Lower lobe of right lung (tissue), 2 donors: ENCODE measurements at regions not wholly inside any gene's neighbourhood (a gene's known extent, or its start where the extent isn't known, plus 50 kb on each side); places are given as distances from the start of the nearest gene placed in this dataset.

Experiments used
- ATAC-seq, 2 donors: fragments of 200-7000 bp; cut with Tn5 transposase; one replicate each; pipeline ENCODE4 v1.9.1; 2020 to 2022; ENCODE audit warnings: mild to moderate bottlenecking in 2 of 2, moderate library complexity in 2 of 2
- DNase-seq: peaks from one replicate; pipeline ENCODE4 v3.0.0-alpha.2; 2020
- H3K27ac ChIP-seq: fragments of 200-600 bp; one replicate; pipeline ENCODE4 v1.8.0; 2022
- H3K27me3 ChIP-seq: fragments of 200-600 bp; one replicate; pipeline ENCODE4 v1.8.0; 2022; ENCODE audit warnings: low read depth
- H3K36me3 ChIP-seq: fragments of 200-600 bp; one replicate; pipeline ENCODE4 v1.8.0; 2022; ENCODE audit warnings: mild to moderate bottlenecking
- H3K4me1 ChIP-seq: fragments of 200-600 bp; one replicate; pipeline ENCODE4 v1.8.0; 2022
- H3K4me3 ChIP-seq: fragments of 200-600 bp; one replicate; pipeline ENCODE4 v1.8.0; 2022; ENCODE audit warnings: mild to moderate bottlenecking
- H3K9me3 ChIP-seq: fragments of 200-600 bp; one replicate; pipeline ENCODE4 v1.8.0; 2022
- CTCF ChIP-seq: fragments of 200-600 bp; IDR thresholded peaks from one replicate; pipeline ENCODE4 v1.8.0; 2022; ENCODE audit warnings: antibody characterized with exemption, mild to moderate bottlenecking
- intact Hi-C: fragments of 100-400 bp; cut with DNase I; formaldehyde crosslinking; loops from one replicate; pipeline ENCODE4 v1.11.0; 2022
- donor health status: DM: no; HTN: yes; CAD: no; lungs with severe emphysema.

- TF ChIP-seq CTCF, result no peak
- Histone ChIP-seq H3K4me3 (no peak overlapping the region), H3K27ac (no peak overlapping the region), H3K9me3 (no peaks in the 10 kb centered on the region), H3K4me1 (no peaks in the 10 kb centered on the region), H3K36me3 (no peaks in the 10 kb centered on the region), H3K27me3 (no peaks in the 10 kb centered on the region)
- intact Hi-C loops, result no loop called here
- ATAC-seq (no peak), DNase-seq (no peak)
Measured at GRCh38 chr13:53545340-53545941, 516.8 kb downstream of the OLFM4 start.

GRCh38 chr13:53560556-53560955 is 531.9 kb downstream of the OLFM4 start:
- DNase-seq (no peak), ATAC-seq (no peak)
- Histone ChIP-seq H3K9me3 (no peaks in the 10 kb centered on the region), H3K27me3 (no peaks in the 10 kb centered on the region), H3K4me1 (no peaks in the 10 kb centered on the region), H3K27ac (no peak overlapping the region), H3K36me3 (no peaks in the 10 kb centered on the region), H3K4me3 (no peak overlapping the region)
- intact Hi-C loops, result no loop called here
- no peak for TF ChIP-seq CTCF

- H3K4me1 ChIP-seq, result no peaks in the 10 kb centered on the region
- ATAC-seq (no peak), DNase-seq (no peak)
- no peaks in the 10 kb centered on the region for H3K9me3 ChIP-seq
- no peak for TF ChIP-seq CTCF
- intact Hi-C loops, result no loop called here
- H3K4me3 ChIP-seq, result no peak overlapping the region
- H3K36me3 ChIP-seq, result no peaks in the 10 kb centered on the region
- H3K27ac ChIP-seq, result no peak overlapping the region
- H3K27me3 ChIP-seq, result no peaks in the 10 kb centered on the region
Measured at GRCh38 chr13:53562419-53562818, 533.8 kb downstream of the OLFM4 start.

GRCh38 chr13:53568491-53568890 is 539.9 kb downstream of the OLFM4 start:
- H3K9me3 ChIP-seq, result no peaks in the 10 kb centered on the region
- intact Hi-C loops, result no loop called here
- H3K4me3 ChIP-seq, result no peak overlapping the region
- no peaks in the 10 kb centered on the region for H3K4me1 ChIP-seq
- no peak for ATAC-seq
- no peaks in the 10 kb centered on the region for H3K36me3 ChIP-seq
- no peak for DNase-seq
- no peak for TF ChIP-seq CTCF
- H3K27me3 ChIP-seq, result no peaks in the 10 kb centered on the region
- no peak overlapping the region for H3K27ac ChIP-seq

GRCh38 chr13:53569453-53569852 is 540.8 kb downstream of the OLFM4 start:
- H3K27ac ChIP-seq, result no peak overlapping the region
- no peak for ATAC-seq
- no peak for TF ChIP-seq CTCF

GRCh38 chr13:53601113-53601512 is 572.5 kb downstream of the OLFM4 start:
- H3K27ac ChIP-seq, result no peak overlapping the region
- intact Hi-C loops, result no loop called here
- no peak for TF ChIP-seq CTCF
- H3K9me3 ChIP-seq, result no peaks in the 10 kb centered on the region
- H3K27me3 ChIP-seq, result no peaks in the 10 kb centered on the region
- ATAC-seq (no peak), DNase-seq (no peak)
- H3K4me1 ChIP-seq, result no peaks in the 10 kb centered on the region
- no peaks in the 10 kb centered on the region for H3K36me3 ChIP-seq
- no peak overlapping the region for H3K4me3 ChIP-seq

More at GRCh38 chr13:53569453-53569852, 540.8 kb downstream of the OLFM4 start:
- DNase-seq, result no peak
- H3K4me1 ChIP-seq, result no peaks in the 10 kb centered on the region
- no peaks in the 10 kb centered on the region for H3K9me3 ChIP-seq
- H3K4me3 ChIP-seq, result no peak overlapping the region
- no peaks in the 10 kb centered on the region for H3K36me3 ChIP-seq
- intact Hi-C loops, result no loop called here
- no peaks in the 10 kb centered on the region for H3K27me3 ChIP-seq
